ENCODE measurements at regions not wholly inside any gene's neighbourhood (a gene's known extent, or its start where the extent isn't known, plus 50 kb on each side); places are given as distances from the start of the nearest gene placed in this dataset.
"Not testable (repeated sequence)": the region's sequence is repeated elsewhere in the genome, so short reads cannot be mapped to it uniquely, and the experiment has no call there.

DNA sequence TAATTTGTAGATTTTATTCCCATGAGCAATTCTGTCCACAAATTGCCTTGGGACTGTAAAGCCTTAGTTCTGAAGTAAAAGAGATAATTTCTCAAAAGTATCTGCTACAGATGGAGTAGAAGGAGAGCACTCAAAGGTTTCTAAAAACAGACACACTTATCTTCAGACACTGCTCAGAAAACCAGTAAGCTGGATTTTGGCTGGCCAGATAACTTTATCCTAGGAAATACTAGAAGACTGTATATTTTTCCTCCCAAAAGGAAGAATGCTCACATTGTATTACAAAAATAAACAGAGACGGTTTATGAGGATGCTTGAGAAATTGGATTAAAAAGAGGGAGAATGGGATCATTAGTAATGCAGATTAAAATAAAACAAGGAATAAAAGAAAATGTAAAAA, 178.0 kb upstream of the IGFBP3 start:
- DNase-seq = no peak

DNA sequence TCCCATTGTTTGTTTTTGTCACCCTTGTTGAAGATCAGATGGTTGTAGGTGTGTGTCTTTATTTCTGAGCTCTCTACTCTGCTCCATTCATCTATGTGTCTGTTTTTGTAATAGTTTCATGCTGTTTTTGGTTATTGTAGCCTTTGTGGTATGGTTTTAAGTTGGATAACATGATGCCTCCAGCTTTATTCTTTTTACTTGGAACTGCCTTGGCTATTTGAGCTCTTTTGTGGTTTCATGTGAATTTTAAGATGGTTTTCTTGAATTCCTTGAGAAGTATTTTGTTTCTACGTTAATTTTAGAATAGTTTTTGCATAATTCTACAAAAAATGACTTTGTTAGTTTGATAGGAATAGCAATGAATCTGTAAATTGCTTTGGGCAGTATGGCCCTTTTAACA, 170.0 kb upstream of the IGFBP3 start:
- no peak for DNase-seq

DNA sequence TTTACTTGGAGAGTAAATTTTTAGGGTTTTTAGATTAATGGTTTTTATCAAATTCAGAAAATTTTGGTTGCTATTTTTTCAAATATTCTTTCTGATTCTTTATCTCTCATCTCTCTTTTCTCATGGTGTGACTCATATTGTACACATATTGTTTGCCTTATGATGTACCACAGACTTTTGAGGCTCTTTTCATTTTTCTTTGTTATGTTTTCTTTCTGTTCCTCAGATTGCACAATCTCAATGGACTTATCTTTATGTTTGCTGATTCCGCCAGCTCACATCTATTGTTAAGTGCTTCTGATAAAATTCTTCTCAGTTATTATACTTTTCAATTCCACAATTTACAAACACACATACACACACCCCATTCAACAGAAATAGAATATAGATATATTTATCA, 168.2 kb upstream of the IGFBP3 start:
- DNase-seq = no peak

DNA sequence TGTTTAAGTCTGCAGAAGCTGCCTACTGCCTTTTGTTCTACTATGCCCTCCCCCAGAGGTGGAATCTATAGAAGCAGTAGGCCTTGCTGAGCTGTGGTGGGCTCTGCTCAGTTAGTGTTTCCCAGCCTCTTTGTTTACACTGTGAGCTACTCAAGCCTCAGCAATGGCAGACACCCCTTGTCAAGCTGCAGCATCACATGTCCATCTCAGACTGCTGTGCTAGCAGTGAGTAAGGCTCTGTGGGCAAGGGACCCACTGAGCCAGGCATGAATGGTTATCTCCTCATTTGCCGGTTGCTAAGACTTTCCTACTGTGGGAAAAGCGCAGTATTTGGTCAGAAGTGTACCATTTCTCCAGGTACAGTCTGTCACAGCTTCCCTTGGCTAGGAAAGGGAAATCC, 167.4 kb upstream of the IGFBP3 start:
- not testable (repeated sequence) for DNase-seq

DNA sequence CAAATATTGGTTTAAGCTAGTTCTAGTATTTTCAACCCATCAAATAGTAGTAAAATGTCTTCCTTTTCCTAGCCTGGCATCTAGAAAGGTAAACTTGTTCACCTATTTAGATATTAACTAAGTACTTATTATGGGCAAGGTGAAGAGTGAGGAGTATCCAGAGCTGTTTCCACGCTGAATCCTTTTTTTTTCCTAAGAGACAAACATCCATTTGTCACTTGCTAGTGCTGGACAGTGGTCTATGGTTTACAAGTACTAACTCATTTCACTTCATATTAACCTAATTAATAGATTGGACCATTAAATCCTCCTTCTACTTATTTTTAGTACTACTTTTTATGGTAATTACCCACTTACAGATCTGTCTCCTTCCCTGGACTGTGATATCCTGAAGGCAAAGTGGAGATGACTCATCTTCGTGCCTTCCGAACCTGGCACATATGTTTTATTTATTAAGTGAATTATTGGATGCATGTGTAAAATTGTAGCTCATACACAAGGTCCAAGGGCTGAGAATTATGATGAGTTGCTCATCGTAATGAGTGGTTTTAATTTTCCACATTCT, 159.6 kb upstream of the IGFBP3 start:
- no peak for DNase-seq

DNA sequence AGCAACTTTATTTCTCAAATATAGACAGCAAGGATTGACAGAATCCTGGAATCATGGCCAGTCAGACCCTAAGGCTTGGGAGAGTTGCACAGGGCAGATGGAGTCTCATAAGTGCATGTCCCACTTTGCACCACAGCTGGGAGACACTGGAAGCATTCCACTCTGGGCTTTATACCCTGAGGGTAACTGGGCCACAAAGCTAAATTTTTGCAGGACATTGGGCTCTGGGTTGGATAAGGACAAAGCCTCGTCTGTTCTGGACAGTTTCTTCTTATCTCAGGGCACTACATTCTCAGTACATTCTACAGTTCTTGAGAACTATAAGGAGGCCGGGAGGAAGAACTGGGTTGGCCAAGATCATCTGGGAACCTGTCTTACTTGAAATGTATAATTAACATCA, 158.3 kb upstream of the IGFBP3 start:
- DNase-seq = no peak

DNA sequence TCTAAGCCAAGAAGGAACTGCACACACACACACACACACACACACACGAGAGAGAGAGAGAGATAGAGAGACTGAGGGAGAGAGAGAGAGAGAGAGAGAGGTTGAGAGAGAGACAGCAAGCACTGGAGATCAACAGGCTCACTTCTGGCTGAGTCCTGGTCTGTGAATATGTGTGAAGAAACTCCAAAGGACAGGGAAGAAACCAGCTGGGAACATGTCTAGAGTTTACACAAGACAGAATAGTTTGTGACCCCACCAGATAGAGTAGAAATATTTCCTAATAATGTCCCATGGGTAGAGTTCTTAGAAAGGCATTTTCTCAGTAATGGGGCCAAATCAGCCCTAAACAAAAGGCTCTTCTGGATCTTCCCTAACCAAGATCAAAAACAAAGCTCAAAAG, 155.5 kb upstream of the IGFBP3 start:
- no peak for DNase-seq

DNA sequence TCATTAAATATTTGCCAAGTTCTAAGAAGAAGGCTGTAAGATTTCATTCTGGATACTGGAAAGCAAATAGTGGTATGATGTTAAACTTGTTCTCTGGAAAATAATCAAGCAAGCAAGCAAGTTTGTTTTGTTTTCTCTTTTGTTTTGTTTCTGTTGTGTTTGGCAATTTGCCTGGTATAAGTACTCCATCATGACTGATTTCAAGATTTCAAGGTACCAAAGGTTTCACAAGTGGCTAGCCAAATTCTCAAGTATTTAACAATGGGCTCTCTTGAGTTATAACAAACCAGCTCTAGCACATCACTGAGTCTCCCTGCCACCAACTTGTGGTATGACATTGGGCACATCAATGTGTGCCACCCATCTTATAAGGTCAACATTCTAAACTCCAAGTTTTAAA, 151.7 kb upstream of the IGFBP3 start:
- DNase-seq = no peak

DNA sequence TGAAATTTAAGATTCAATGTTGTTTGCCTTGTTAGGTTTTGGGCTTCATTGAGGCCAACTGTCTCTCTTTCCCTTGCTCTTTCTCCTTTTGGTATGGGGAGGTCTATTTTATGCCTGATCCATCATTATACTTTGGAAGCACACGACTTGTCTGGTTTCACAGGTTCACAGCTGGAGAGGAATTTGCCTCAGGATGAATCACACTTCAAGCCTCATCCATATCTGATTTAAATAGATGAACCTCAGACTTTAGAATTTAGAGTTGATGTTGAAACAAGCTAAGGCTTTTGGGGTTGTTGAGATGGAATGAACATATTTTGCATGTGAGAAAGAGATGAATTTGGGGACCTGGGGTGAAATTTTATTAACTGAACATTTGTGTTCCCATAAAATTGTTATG, 150.5 kb upstream of the IGFBP3 start:
- DNase-seq = no peak

DNA sequence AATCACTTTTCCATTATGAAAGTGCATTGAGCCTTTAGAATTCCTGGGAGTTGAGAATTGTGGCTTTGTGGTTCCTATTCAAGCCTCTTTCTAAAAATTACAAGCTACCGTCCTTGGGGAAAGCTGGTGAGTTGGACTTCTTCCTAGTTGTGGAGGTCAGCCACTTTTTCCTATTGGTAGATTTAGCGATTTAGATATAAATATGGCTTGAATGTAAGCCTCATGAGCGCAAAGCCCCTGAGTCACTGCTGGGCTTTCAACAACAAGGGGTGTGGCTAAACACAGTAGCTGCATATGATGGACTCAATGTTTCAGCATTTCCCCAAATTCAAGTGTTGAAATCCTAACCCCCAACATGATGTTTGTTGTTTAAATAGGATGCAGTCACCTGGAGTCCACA, 150.0 kb upstream of the IGFBP3 start:
- DNase-seq = no peak

DNA sequence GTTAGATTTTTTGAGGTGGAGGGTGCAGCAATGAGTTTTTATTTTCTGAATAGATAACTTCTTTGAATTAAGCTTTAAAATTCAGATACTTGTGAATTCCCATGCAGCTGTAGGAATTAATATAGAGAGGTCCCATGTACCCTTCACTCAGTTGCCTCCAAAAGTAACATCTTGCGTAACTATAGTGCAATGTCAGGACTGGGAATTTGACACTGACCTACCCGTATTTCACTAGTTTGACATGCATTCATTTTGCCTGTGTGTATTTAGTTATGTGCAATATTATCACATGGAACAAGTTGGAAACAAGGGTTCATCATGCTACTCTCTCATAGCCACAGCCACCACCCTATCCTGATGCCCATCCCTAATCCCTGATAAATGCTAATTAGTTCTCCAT, 147.1 kb upstream of the IGFBP3 start:
- no peak for DNase-seq

DNA sequence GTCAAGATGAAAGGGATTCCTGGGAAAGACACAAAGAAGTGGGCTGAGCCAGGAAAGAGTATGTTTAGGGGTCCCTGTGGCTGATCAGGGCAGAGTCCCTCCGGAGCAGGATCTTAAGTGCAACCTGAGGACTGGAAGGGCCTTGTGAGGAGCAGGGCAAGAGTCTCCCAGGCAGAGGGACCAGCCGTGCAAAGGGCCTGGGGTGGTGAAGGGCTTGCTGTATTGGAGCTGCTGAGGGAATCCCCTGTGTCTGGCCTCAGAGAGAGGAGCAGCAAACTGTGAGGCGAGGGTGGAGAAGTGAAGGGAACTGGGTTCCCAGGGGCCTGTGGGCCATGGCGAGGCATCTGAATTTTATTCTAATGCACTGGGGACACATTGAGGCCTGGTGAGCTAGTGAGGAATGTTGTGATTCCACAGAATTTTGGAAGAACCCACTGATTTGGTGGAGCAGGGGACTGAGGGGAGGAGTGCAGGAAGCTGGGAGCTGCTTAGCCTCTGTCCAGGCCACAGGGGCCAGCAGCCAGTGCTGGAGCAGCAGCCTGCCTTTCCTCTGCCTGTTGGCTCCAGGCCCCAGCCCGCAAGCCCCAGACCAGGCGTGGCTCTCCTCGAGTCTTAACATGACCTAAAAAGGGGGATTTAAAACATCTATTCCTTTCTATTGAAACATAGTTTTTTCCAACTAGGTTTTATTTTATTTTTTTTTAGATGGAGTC, 138.4 kb upstream of the IGFBP3 start:
- DNase-seq = no peak

DNA sequence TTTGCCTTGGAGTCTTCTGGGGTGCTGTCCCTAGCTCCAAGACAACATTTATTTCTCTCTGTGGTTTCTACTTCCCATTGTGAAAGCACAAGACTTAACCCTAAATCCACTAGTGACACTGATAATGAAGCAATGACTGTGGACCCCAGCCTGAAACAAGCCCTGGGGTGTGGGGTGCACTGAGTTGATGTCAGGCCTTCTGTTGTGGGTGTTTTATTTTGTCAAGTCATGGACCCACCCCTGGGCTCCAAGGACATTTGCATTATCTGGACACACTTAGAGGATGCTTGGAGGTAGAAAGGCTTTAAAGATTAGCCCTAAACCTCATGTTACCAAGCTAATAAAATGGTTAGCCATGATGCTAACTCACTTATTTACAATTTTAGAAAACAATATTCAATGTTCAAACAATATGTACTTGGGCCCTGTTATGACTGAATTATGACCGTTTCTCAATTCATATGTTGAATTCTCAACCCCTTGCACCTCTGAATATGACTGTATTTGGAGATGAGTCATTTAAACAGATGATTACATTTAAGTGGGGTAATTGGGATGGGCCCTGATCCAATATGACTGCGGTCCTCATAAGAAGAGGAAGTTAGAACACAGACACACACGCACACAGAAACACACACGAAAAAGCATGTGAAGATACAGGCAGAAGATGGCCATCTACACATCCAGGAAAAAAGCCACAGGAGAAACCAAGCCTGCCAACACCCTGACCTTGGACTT, 137.2 kb upstream of the IGFBP3 start:
- DNase-seq = no peak

DNA sequence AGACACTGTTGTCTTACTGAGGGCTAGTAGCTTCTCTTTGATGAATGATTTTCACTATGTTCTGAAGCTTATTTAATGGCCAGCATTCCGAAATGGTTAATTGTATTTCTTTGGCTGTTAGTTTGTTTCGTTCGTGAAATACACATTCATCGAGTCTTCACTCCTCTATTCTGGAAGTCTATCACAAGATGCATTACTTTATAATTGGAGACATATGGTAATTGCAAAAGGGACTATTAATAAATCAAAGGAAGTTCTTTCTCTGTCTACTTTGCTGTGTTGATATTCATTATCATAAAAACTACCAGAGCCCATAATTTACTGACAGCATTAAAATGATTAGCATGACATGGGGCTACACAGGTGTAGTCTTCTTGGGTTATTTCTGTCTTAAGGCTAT, 133.8 kb upstream of the IGFBP3 start:
- DNase-seq = no peak

DNA sequence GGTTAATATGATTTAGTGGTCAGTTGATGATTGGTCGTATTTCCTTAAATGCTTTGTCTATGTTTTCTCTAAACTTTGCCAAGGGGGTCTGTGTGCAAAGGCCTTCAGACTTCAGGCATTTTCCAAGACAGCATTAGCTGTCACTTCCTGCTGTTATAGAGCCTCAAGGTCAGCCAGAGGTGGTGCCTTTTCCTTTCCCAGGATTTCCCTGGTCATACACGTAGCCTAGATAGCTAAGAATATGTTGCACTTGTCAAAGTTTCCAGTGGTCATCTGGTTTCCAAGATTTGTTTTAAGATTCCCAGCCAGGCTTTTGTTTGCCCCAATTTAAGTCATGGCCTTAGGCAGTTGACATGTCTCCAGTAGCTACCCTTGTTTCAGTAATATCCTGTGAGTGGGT, 133.2 kb upstream of the IGFBP3 start:
- no peak for DNase-seq

DNA sequence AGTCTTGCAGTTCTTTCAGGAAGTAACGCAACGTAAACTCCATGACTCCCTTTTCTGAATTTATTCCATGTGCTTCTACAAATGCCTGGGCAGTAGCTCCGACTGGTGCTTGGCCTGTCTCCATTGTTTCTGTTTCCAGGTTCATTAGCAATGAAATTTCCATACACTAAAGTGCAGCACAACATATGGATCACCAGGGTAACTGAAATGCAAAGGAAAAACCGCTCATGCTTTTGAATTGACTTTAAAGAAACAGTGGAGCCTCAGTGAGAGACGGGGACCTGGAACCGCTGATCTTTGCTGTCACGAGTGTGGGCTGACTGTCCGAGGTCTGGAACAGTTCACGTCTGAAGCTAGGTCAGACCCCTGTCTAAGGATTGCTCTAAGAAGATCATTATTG, 126.5 kb upstream of the IGFBP3 start:
- no peak for DNase-seq

DNA sequence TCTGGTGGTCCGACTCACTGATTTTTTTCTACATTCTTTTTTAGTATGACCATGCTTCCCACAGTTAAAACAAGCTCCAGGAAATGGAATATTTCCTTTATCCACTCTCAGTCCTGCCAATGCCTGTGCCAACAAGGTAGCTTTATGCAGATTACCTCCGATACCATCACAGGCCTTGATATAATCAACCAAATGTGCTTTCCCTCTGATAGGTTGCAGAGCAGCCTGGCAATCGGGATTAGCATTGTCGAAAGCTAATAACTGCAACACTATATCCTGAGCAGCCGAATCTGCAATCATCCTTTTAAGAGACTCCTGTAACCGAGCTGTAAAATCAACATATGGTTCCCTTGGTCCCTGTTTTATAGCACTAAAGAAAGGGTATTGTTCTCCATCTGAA, 122.3 kb upstream of the IGFBP3 start:
- not testable (repeated sequence) for DNase-seq

DNA sequence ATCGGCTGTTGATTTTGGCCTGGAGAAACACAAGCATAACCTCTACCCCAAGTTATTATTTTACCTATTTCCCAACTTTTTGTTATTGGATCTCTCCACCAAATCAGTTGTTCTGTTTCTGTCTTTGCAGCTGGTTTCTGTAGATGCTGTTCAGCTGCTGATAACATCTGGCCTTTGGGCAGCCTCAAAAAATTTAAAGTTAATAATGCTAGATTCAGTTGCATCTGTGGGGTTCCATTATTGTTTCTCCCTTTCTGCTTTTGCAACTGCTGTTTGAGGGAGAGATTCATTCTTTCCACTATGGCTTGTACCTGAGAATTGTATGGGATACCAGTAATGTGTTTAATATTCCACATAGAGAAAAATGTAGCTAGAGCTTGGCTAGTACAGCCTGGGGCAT, 118.7 kb upstream of the IGFBP3 start:
- not testable (repeated sequence) for DNase-seq

DNA sequence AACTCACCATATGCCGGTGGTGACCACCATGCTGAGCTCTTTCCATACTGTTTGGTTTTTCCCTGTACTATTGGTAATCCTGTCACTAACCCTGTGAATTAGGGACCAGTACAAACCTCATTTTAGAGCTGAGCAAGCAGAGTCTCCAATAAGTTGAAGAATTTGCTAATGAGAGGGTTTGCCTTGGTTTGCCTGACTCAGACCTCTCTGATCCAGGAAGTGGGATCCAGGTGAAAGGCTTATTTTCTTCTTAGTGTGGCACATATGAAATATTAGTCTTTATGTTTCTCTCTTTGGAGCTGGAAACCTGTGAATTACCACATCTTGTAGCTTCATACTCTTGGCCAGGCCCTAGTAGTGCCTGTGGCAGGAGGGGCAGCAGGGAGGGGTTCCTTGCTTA, 114.1 kb upstream of the IGFBP3 start:
- no peak for DNase-seq

DNA sequence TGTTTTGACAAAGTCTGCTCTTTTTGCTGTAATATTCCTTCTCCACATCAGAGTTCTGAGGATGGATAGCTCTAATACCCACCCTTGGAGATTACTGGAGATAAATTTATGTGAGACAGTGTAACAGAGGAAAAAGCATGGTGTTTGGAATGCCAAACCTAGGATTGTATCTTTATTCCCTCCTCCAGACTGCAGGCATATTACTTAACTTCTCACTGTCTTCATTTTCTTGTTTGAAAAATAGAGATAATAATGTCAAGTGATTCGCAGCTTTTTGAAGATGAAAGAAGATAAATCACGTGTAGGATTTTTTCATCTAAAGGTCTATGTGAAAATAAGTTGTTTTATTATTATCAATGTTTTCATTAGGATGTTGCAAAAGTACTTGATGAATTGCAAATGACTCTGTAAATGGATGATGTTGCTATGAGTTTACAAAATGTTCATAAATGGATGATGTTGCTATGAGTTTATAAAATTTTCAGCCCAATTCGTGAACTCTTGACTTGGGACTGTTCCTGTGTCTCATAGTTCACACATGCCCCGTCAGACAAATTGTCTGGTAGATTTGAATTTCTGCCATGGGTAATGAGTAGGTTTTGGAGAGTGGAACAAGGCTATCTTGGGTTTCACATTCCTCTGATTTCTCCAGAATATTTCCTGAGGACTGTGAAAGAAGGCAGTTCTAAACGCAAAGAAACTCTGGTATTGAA, 113.1 kb upstream of the IGFBP3 start:
- no peak for DNase-seq

DNA sequence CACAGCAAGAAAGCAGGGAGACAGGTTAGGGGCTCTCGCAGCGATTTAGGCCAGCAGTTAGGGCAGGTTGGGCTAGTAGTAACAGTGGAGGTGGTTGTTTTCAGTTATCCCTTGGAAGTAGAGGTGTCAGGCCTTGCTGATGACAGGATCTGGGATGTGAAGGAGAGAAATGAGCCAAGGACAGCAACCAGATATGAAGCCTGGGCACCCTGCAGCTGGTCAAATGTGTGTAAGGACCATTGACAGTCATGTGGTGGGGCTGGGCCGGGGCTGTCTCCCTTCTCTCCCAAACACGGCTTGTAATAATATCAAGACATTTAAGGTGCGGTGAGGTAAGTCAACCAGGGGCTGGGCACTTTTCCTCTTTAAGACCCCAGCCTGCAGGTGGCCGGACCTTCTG, 112.5 kb upstream of the IGFBP3 start:
- DNase-seq = no peak

DNA sequence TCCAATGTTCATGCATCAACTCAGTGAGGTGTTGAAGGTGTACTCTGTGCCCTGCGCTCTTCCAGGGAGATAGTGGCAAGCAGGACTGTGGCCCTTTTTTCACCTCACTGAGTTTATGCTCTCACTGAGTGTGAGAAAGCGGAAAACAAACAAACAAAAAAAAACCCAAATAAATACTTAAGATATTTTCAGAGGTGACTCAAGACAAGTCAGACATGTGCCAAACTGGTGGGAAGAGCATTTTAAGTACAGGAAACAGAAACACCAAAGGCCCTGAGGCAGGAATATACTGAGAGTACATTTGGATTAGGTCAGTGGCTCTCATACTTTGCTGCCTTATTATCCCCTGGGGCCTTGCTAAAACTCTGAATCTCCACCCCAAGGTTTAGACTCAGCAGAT, 111.9 kb upstream of the IGFBP3 start:
- no peak for DNase-seq

DNA sequence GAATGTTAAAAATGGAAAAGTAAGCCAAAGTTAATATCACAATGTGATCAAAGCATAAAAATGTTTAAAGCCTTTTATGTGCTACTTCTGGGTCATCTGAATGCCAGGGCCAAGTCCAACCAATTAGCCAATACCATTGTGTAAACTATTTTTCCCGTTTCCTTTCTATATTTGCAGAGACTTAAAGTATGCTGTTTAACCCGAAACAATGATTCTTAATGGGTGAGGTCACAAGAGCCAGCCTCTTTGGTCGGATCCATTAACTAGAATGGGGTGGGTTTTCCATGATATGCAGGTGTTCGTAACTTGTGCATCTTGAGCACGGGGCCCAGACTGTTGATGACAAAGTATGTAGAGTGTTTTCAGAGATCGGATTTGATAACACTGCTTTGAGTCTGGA, 111.3 kb upstream of the IGFBP3 start:
- no peak for DNase-seq
